Aorta (tissue), 5 donors: ENCODE measurements at regions not wholly inside any gene's neighbourhood (a gene's known extent, or its start where the extent isn't known, plus 50 kb on each side); places are given as distances from the start of the nearest gene placed in this dataset.

Source experiments
- ATAC-seq: fragments of 200-7000 bp; cut with Tn5 transposase; one replicate; pipeline ENCODE4 v1.9.1; 2022; ENCODE audit warnings: moderate library complexity; ENCODE audit not compliant: low FRiP score
- DNase-seq, 2 donors: peaks; one replicate each; pipeline ENCODE4 v3.0.0-alpha.2; 2020
- H3K27ac ChIP-seq, 2 donors: one replicate each; pipeline ENCODE4 v1.5.1; 2013; ENCODE audit warnings: low read length in 2 of 2, mild to moderate bottlenecking in 2 of 2, moderate library complexity in 2 of 2, control low read depth in 1 of 2, inconsistent platforms in 1 of 2, low read depth in 1 of 2
- H3K27me3 ChIP-seq, 2 donors: one replicate each; pipeline ENCODE4 v1.6.1; 2013; ENCODE audit warnings: control low read depth in 1 of 2, low read length in 1 of 2, mild to moderate bottlenecking in 1 of 2, moderate library complexity in 1 of 2; ENCODE audit not compliant: insufficient read depth in 2 of 2, control insufficient read depth in 1 of 2
- H3K36me3 ChIP-seq, 2 donors: one replicate each; pipeline ENCODE4 v1.6.1; 2013; ENCODE audit warnings: control low read depth in 1 of 2, low read length in 1 of 2, mild to moderate bottlenecking in 1 of 2; ENCODE audit not compliant: insufficient read depth in 2 of 2, control insufficient read depth in 1 of 2
- H3K4me1 ChIP-seq, 2 donors: one replicate each; pipeline ENCODE4 v1.6.1; 2013; ENCODE audit warnings: low read length in 2 of 2, control low read depth in 1 of 2, mild to moderate bottlenecking in 1 of 2, moderate library complexity in 1 of 2; ENCODE audit not compliant: insufficient read depth in 2 of 2, control insufficient read depth in 1 of 2
- H3K4me3 ChIP-seq, 2 donors: one replicate each; pipeline ENCODE4 v1.5.1; 2013; ENCODE audit warnings: low read length in 2 of 2, control low read depth in 1 of 2, mild to moderate bottlenecking in 1 of 2
- H3K9me3 ChIP-seq: one replicate; pipeline ENCODE4 v1.6.1; 2013; ENCODE audit warnings: mild to moderate bottlenecking, low read length; ENCODE audit not compliant: control insufficient read depth
- WGBS, 2 donors: extraction: QIAGEN DNeasy Blood & Tissue Kit; methylation state at CpG; one replicate each; pipeline ENCODE4 v1.1.7; 2013; 5-methylcytosine and 5-hydroxymethylcytosine counted together
- intact Hi-C, 2 donors: fragments of 100-400 bp; cut with DNase I; formaldehyde crosslinking; loops; one replicate each; pipeline versions ENCODE4 v1.14.2 to v1.15.0; 2022
- donor health status: healthy with polysubstance abuse.
- donor health status: Bipolar disorder and iron deficiency.
- donor health status: DM: no; HTN: no; CAD: no.
- donor health status: DM: no; HTN: no; CAD: no.
- donor health status: DM: yes; HTN: yes; CAD: no.

DNA sequence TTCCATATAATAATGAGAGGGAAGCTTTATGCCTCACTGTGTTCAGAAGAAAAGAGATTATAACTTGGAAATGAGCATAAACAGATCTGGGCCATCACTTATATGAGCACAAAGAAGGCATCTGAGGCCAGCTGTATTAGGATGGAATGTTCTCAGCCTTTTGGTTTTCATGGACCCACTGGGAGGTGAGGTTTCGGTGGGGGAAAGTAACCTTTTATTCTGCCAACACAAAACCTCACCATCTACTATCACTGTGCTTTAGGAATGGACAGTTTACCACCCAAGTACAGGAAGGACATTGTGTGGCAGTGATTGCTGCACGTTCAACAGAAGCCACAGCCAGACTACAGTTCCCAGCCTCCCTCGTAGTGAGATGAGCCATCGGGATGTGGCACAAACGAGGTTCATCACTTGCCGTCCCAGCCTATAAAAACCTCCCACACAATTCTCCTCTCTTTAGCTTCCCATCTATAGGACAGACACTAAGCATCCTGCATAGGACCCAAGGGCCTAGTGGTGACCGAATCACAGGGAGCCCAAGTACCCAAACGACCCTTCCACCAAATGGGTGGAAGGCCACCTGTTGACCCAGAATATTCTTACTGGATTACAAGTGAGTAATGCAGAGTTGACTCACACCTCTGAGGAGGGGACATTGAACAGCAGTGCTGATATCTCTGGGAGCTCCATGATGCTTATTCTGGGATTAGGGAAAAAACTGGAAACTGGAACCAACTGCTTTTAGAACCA, 121.5 kb upstream of the RAG2 start:
- intact Hi-C loops, result no loop called here
- Histone ChIP-seq H3K4me3 (no peak overlapping the region), H3K4me1 (no peaks in the 10 kb centered on the region), H3K27ac (no peak overlapping the region), H3K27me3 (no peaks in the 10 kb centered on the region), H3K9me3 (no peaks in the 10 kb centered on the region), H3K36me3 (no peaks in the 10 kb centered on the region)
- WGBS, 2 donors, result 87 to 88% methylated on average over 8 of the region's 8 CpGs
- no peak for ATAC-seq
- DNase-seq, result no peak

DNA sequence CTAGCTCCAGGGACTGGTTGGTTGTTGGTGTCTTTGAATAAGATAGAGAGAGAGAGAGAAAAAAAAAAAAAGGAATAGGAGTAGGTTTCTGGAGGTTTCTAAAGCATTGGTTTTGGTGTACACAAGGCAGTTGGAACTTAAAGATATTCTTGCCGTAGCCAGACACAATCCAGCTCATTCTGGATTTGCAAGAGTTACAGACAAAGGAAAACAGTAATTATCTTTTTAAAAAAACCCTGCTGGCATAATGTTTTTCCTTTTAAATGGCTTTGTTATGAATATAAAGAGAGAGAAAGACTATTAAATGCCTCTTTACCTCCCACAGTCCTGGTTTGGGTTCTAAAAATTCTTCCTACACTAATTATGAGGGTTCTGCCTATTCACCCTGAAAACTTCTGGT, 120.4 kb upstream of the RAG2 start:
- Histone ChIP-seq H3K4me1 (no peaks in the 10 kb centered on the region), H3K27me3 (no peaks in the 10 kb centered on the region), H3K27ac (no peak overlapping the region), H3K4me3 (no peak overlapping the region), H3K9me3 (no peaks in the 10 kb centered on the region), H3K36me3 (no peaks in the 10 kb centered on the region)
- intact Hi-C loops, result no loop called here
- 10 to 20% methylated on average over 1 of the region's 1 CpG for WGBS, 2 donors
- no peak for DNase-seq
- no peak for ATAC-seq

DNA sequence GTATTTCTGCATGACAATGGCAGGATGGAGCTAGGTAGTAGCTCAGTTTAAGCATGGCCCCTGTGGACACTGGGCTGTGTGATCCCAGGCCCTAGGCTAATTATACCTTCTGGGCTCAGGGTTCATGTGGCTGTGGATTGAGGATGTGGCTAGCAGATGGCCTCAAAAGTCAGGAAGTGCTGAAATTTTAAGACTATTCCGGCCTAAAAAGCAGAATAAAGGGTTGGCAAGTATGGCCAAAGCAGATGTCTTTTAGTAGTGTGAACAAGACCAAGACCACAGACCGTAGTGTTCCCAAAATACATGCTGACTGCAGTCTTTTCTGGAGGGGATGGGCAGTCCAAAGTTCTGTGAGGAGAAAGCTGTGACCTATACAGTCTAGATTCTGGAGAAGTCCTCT, 115.7 kb upstream of the RAG2 start:
- 93% methylated on average over 2 of the region's 2 CpGs for WGBS, 2 donors
- intact Hi-C loops, result no loop called here
- Histone ChIP-seq H3K9me3 (no peaks in the 10 kb centered on the region), H3K4me3 (no peak overlapping the region), H3K36me3 (no peaks in the 10 kb centered on the region), H3K27ac (no peak overlapping the region), H3K4me1 (no peaks in the 10 kb centered on the region), H3K27me3 (no peaks in the 10 kb centered on the region)
- ATAC-seq (no peak), DNase-seq (no peak)

GRCh38 chr11:36711104-36711825, 113.2 kb upstream of the RAG2 start:
- no peak overlapping the region for H3K4me3 ChIP-seq
- H3K27ac ChIP-seq, result no peak overlapping the region
- 81 to 85% methylated on average over 3 of the region's 3 CpGs for WGBS, 2 donors
- no peaks in the 10 kb centered on the region for H3K27me3 ChIP-seq
- no peaks in the 10 kb centered on the region for H3K36me3 ChIP-seq
- intact Hi-C loops, result no loop called here
- H3K9me3 ChIP-seq, result no peaks in the 10 kb centered on the region
- ATAC-seq, result no peak
- H3K4me1 ChIP-seq, result no peaks in the 10 kb centered on the region
- no peak for DNase-seq
